ENCODE measurements at regions not wholly inside any gene's neighbourhood (a gene's known extent, or its start where the extent isn't known, plus 50 kb on each side); places are given as distances from the start of the nearest gene placed in this dataset.

- TF ChIP-seq CTCF (IDR thresholded peaks at IDR 0.05) (no peak), EZH2 (IDR thresholded peaks at IDR 0.05; ENCODE audit: borderline replicate concordance, insufficient read depth, low read depth, low read length, poor library complexity, severe bottlenecking) (no peak)
Observed at GRCh38 chr1:57854436-57854835, 430.6 kb upstream of the DAB1 start.
